Upper lobe of right lung (tissue), 1 donor: ENCODE measurements at regions not wholly inside any gene's neighbourhood (a gene's known extent, or its start where the extent isn't known, plus 50 kb on each side); places are given as distances from the start of the nearest gene placed in this dataset.

Experiments
- ATAC-seq: fragments of 200-7000 bp; cut with Tn5 transposase; one replicate; pipeline ENCODE4 v1.9.1; 2020; ENCODE audit warnings: mild to moderate bottlenecking, moderate library complexity
- DNase-seq: peaks from one replicate; pipeline ENCODE4 v3.0.0-alpha.2; 2020
- H3K27ac ChIP-seq: fragments of 200-600 bp; one replicate; pipeline ENCODE4 v1.8.0; 2022
- H3K27me3 ChIP-seq: fragments of 200-600 bp; one replicate; pipeline ENCODE4 v1.8.0; 2022; ENCODE audit warnings: mild to moderate bottlenecking
- H3K36me3 ChIP-seq: fragments of 200-600 bp; one replicate; pipeline ENCODE4 v1.8.0; 2022
- H3K4me1 ChIP-seq: fragments of 200-600 bp; one replicate; pipeline ENCODE4 v1.8.0; 2022
- H3K4me3 ChIP-seq: fragments of 200-600 bp; one replicate; pipeline ENCODE4 v1.8.0; 2022; ENCODE audit warnings: mild to moderate bottlenecking
- H3K9me3 ChIP-seq: fragments of 200-600 bp; one replicate; pipeline ENCODE4 v1.8.0; 2022
- CTCF ChIP-seq: fragments of 200-600 bp; IDR thresholded peaks from one replicate; pipeline ENCODE4 v1.8.0; 2022; ENCODE audit warnings: antibody characterized with exemption
- intact Hi-C: fragments of 100-400 bp; cut with DNase I; formaldehyde crosslinking; loops from one replicate; pipeline ENCODE4 v1.11.0; 2022
- donor health status: DM: no; HTN: yes; CAD: no; lungs with severe emphysema.

GRCh38 chr3:107446706-107447105 is 69.5 kb downstream of the CCDC54 start:
- Histone ChIP-seq H3K4me1 (no peaks in the 10 kb centered on the region), H3K27ac (no peak overlapping the region), H3K9me3 (no peaks in the 10 kb centered on the region), H3K36me3 (no peaks in the 10 kb centered on the region), H3K4me3 (no peak overlapping the region), H3K27me3 (no peaks in the 10 kb centered on the region)
- ATAC-seq (no peak), DNase-seq (no peak)
- no peak for TF ChIP-seq CTCF
- intact Hi-C loops: no loop called here

GRCh38 chr3:107450254-107450893 is 72.4 kb upstream of the BBX start:
- H3K9me3 ChIP-seq: no peaks in the 10 kb centered on the region
- no peak overlapping the region for H3K27ac ChIP-seq
- TF ChIP-seq CTCF: no peak
- DNase-seq (no peak), ATAC-seq (no peak)
- no peaks in the 10 kb centered on the region for H3K4me1 ChIP-seq
- H3K27me3 ChIP-seq: no peaks in the 10 kb centered on the region
- intact Hi-C loops: no loop called here
- no peak overlapping the region for H3K4me3 ChIP-seq
- no peaks in the 10 kb centered on the region for H3K36me3 ChIP-seq

DNA sequence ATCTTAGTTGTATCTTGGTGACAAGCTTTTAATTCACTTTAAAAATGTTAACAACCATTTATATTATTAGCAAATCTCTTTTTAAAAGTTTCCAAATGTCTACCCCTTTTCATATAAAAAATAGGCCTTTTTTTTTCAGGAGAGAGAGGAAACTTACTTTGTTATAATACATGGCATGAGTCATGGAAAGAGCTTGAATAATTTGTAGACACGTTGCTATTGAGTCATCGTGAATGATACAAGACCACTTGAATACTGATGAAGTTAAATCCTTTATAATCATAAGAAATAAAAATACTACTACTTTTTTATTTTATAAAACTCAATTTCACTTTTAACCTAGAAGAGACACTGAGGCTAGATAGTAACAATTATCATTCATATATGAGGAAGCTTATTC is 70.3 kb upstream of the BBX start:
- no peak overlapping the region for H3K27ac ChIP-seq
- TF ChIP-seq CTCF: no peak
- DNase-seq: no peak
- no peak for ATAC-seq
- no peaks in the 10 kb centered on the region for H3K4me1 ChIP-seq
- H3K4me3 ChIP-seq: no peak overlapping the region
- no peaks in the 10 kb centered on the region for H3K36me3 ChIP-seq
- intact Hi-C loops: no loop called here
- no peaks in the 10 kb centered on the region for H3K27me3 ChIP-seq
- H3K9me3 ChIP-seq: no peaks in the 10 kb centered on the region

DNA sequence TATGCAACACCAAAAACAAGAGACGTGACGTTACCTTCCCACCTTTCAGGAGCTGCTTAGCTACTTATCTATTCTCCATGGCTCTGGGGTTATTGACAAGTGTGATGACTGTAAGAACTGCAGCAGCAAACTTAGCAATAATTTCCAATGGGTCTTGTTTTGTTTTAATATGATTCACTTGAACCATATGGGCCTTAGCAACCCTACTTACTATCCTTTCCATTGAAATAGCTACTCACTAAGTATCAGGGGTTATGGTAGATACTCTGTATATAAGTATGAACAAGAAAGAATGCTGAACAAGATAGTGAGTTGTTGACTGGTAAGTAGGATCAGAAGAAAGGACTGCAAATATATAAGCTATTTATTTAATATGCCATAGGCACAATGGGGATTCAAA is 69.3 kb upstream of the BBX start:
- no peaks in the 10 kb centered on the region for H3K4me1 ChIP-seq
- H3K4me3 ChIP-seq: no peak overlapping the region
- no peak for DNase-seq
- no peak overlapping the region for H3K27ac ChIP-seq
- no peak for ATAC-seq
- H3K36me3 ChIP-seq: no peaks in the 10 kb centered on the region
- no peaks in the 10 kb centered on the region for H3K27me3 ChIP-seq
- no peak for TF ChIP-seq CTCF
- no peaks in the 10 kb centered on the region for H3K9me3 ChIP-seq
- intact Hi-C loops: no loop called here

DNA sequence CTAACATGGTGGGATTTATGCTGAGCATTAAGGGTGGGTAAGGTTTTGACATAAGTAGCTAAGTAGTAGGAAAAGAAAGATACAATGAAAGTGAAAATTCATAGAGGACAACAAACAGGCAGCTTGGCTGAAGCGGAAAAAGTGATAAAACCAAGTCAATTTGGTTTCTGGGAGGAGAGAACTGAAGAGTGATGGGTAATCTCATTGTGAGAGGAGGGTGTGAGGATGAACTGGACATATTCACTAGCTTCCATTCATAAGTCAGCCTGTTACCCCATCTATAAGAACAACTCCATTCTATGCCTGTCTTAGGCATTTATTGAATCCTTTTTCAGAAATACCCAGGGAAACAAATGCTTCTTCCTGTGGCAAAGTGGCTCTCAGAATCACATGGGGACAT is 67.1 kb upstream of the BBX start:
- H3K4me3 ChIP-seq: no peak overlapping the region
- TF ChIP-seq CTCF: no peak
- no peak overlapping the region for H3K27ac ChIP-seq
- no peaks in the 10 kb centered on the region for H3K9me3 ChIP-seq
- intact Hi-C loops: no loop called here
- ATAC-seq (no peak), DNase-seq (no peak)
- no peaks in the 10 kb centered on the region for H3K27me3 ChIP-seq
- H3K4me1 ChIP-seq: no peaks in the 10 kb centered on the region
- H3K36me3 ChIP-seq: no peaks in the 10 kb centered on the region

- ATAC-seq: no peak
- no peak for TF ChIP-seq CTCF
These were observed 66.3 kb upstream of the BBX start for GRCh38 chr3:107456501-107456900.

More at GRCh38 chr3:107456501-107456900, 66.3 kb upstream of the BBX start:
- no peaks in the 10 kb centered on the region for H3K36me3 ChIP-seq
- no peak overlapping the region for H3K27ac ChIP-seq
- DNase-seq: no peak
- H3K27me3 ChIP-seq: no peaks in the 10 kb centered on the region
- no peaks in the 10 kb centered on the region for H3K9me3 ChIP-seq
- H3K4me1 ChIP-seq: no peaks in the 10 kb centered on the region
- no peak overlapping the region for H3K4me3 ChIP-seq
- intact Hi-C loops: no loop called here
